Esophagus mucosa (tissue), 1 donor: ENCODE measurements at regions not wholly inside any gene's neighbourhood (a gene's known extent, or its start where the extent isn't known, plus 50 kb on each side); places are given as distances from the start of the nearest gene placed in this dataset.
"Not testable (repeated sequence)": the region's sequence is repeated elsewhere in the genome, so short reads cannot be mapped to it uniquely, and the experiment has no call there.

ENCODE experiments used
- ATAC-seq: fragments of 200-7000 bp; cut with Tn5 transposase; one replicate; pipeline ENCODE4 v1.9.1; 2020
- donor health status: DM: yes; HTN: yes; CAD: no.

DNA sequence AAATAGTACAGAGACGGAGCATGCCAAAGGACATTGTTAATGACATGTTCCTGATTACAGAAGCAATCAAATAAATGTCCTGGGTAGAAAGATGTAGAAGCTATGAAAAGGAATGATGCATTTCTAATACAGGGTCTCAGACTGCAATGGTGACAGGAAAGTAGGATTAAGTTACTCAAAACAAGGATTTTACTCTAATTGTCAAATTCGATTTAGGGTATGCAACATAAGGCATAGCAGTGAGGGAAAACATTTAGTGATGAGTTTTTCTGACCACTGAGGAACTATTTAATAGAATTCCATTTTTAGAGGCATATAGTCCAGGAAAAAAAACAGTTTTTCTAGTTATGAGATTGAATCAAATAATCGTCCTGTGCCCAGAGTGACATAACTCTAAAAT lies 715.1 kb upstream of the ACO1 start:
- no peak for ATAC-seq

DNA sequence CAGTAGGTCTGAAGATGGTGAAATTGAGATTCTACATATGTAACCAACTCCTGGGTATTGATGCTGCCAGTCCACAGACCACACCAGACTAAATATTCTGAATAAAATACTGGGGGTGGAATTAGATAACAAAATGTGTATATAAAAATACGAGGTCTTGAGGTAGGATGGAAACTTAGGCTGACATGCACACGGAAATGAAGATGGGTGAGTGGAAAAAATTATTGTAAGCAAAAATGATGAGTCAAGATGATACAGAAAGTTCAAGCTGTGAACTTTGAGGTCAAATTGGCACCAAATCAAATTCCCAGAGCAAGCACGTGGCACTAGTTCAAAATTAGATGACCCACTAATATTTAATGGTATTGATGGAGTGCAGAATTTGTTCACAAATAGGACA lies 713.4 kb upstream of the ACO1 start:
- ATAC-seq: no peak

DNA sequence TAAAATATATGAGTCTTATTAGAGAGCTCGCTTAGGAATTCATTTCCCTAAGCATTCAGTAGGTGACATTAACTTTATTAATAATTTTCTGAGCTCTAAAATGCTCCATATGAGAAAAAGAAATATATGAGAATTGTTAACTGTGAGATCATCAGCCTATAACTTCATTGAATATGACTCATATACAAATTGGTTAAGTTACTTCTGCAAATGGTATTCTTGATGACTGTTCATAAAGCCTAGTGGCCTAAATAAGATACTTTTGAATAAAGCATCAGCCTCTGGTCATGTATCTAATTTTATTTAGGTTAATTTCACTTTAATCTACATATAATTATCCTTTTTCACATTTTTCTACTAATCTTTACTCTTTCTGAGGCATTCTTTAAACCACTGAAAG lies 710.2 kb upstream of the ACO1 start:
- ATAC-seq: no peak

DNA sequence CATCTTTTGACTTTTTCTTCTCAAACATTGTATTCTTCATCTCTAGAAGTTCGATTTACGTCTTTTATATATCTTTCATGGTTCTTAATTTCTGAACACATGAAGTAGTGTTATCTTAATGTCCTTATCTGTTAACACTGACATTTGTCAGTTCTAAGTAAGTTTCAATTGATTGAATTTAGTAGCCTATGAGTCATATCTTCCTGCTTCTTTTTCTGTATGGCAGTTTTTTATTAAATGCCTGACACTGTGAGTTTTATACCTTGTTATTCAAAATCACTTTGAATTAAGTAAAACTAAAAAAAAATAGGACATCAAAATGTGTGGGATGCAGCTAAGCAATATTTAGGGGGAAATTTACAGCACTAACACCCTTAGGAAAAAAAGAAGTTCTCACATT lies 707.0 kb upstream of the ACO1 start:
- ATAC-seq: no peak

GRCh38 chr9:31677877-31678276 lies 706.6 kb upstream of the ACO1 start:
- no peak for ATAC-seq

- no peak for ATAC-seq
These were observed 701.3 kb upstream of the ACO1 start for GRCh38 chr9:31683116-31683515.

DNA sequence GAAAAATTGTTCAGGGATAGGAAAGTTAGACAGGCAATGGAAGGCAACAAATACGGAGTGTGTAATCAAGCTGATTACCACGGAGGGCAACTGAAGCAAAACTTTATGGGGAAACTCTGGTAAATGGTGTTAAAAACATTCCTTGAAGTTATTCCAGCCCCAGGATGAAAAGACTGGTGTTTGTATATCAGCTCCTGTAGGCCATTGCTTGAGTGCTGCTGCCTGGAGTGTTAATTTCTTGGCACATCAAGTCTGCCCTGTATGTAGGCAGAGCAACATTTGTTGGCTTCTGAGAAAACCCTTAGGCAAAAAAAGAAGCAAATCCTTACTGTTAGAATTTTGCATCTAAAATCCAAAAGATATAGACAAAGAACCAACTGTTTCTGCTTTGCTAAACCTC lies 686.5 kb upstream of the ACO1 start:
- no peak for ATAC-seq

- no peak for ATAC-seq
These were observed 684.6 kb upstream of the ACO1 start for GRCh38 chr9:31699836-31700235.

DNA sequence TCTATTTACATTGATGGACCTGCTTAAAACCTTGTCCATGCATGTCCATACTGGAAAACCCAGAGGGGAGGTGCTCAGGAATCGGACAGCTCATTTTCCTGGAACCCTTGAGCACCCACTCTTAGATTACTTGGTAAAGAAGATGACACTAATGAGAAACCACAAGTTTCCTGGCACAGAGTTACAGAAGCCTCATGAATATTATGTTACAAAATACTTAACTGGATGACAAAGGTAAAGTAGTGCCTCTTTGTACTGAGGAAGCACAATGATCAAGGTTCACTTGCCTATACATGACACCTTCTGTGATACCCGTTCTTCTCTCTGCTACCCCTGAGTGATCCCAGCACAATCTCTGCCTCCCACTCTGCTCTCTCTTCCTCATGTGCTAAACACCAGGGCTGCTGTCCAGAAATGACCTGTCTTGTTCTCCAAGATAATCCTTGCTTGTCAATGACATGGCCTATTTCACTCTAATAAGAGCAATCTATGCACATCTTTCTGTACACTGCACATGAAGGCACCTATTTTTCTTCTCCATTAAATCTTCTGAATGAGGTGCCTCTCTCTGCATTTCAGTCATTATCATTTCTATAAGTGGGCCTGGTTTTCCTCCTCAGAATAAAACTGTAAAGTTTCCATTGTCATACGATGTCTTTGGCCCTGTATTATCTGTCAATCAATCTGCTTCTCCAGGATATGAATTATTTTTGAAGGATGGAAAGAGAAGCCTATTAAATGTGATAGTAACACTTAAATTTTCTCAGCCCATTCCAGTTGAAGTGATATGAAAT lies 684.0 kb upstream of the ACO1 start:
- peak; percentile 20 for ATAC-seq

- no peak for ATAC-seq
These were observed 681.5 kb upstream of the ACO1 start for GRCh38 chr9:31702957-31703356.

GRCh38 chr9:31715250-31715649 lies 669.2 kb upstream of the ACO1 start:
- no peak for ATAC-seq

- no peak for ATAC-seq
These were observed 665.2 kb upstream of the ACO1 start for GRCh38 chr9:31719262-31719661.

DNA sequence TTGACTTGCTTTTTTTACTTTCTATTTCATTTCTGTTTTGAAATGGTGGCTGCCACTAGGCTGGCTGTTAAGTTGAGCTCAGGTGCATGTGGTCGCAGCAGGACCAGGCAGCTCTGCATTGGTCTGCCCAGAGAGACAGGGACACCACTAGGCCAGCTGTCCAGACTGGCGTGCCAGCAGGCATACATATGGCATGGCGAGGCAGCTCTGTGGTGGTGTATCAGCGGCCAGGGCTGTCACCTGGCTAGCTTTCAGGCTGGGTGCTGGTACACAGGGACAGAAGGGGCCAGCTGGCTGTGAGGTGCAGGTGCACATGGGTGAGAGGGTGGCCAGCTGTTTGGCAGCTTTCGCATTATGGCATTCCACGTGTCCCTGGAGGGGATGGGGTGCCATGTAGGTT lies 654.0 kb upstream of the ACO1 start:
- no peak for ATAC-seq

DNA sequence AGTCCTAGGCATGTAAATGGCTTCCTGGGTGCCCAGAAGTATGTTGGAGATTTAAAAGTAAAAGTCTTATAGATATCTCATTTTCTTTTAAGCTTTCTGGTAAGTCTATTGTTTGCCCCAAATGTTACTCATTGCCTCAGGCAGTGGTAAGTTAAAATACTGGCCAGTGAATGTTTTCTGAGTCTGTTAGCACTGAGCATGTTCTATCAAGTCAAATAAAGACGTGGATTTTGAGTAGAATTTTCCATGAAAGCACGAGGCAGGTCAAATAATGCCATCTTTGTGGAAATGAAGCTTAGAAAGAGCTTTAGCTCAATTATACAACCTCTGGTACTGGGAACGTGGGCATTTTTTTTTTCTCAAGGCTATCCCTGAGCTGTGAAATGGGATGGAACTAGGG lies 651.3 kb upstream of the ACO1 start:
- no peak for ATAC-seq

DNA sequence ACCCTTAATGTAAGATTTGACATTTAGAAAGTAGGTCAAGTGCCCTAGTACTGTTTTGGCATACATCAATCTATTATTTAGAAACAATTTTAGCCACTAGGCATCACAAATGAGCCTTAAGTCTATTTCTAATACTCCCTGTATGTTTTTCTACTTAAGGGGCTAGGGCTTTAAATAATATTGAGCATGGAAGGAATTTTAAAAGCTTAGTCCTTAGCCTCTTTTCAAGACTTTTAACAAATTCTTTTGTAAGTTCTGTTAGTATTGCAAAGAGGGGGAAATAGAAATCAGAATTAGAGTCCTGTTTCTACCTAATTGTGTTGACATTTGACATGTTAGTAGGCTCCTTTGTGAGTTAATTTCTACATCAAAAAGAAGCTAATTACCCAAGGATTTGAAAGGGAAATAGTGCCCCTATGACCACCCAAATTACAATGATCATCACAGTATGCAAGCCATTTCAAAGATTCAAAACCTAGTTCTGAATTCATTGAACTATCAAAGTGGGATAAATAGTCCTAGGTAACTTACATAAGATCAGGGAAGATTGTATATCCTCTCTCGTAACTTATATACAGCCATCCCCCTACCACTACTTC lies 647.8 kb upstream of the ACO1 start:
- ATAC-seq: no peak

- ATAC-seq: no peak
These were observed 643.7 kb upstream of the ACO1 start for GRCh38 chr9:31740705-31741104.

DNA sequence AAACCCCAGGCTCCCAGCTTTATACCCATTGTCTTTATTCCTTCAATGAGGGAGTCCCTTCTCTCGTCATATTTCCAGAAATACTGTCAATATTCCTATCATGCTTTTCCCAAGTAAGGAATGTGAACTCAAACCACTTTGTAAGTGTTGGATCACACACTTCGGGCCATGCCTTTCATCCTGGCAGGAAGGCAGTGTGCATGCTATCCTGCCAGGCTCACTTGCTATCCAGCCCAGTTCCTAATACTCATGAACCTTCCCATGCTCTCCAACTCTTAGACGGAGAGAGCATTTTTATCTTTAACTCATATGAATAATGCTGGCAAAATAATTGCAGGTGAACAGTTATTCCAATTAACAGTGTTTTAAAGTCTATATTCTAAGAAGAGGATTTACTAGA lies 639.9 kb upstream of the ACO1 start:
- no peak for ATAC-seq

GRCh38 chr9:31745468-31745867 lies 639.0 kb upstream of the ACO1 start:
- ATAC-seq: no peak

DNA sequence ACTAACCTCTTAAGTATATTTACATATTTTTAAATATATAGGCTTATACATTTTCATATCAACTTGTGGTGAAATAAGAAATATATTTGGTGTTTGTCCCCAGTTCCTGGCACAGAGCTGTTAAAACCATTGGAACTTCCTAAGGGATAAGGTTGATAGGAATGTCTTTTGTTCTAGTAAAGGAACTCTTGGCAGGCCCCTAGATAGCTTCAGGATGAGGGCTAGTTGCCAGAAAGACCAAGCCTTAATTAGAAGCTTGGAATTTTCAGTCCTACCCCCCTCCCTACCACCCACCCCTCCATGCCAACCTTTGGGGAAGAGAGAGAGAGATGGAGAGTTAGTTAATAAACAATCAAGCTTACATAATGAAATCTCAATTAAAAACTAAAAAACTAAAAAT lies 638.6 kb upstream of the ACO1 start:
- no peak for ATAC-seq

GRCh38 chr9:31753756-31754155 lies 630.7 kb upstream of the ACO1 start:
- no peak for ATAC-seq

DNA sequence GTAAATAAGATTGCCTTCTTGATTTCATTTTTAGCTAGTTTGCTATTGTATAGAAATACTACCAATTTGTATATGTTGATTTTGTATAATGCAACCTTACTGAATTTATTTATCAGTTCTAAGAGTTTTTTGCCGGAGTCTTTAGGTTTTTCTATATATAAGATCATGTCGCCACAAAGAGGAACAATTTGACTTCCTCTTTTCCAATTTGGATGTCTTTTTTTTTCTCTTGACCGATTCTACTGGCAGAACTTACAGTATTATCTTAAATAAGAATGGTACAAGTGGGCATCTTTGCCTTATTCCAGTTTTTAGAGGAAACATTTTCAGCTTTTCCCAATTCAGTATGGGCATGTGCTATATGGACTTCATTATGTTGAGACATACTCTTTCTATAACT lies 624.7 kb upstream of the ACO1 start:
- ATAC-seq: no peak

DNA sequence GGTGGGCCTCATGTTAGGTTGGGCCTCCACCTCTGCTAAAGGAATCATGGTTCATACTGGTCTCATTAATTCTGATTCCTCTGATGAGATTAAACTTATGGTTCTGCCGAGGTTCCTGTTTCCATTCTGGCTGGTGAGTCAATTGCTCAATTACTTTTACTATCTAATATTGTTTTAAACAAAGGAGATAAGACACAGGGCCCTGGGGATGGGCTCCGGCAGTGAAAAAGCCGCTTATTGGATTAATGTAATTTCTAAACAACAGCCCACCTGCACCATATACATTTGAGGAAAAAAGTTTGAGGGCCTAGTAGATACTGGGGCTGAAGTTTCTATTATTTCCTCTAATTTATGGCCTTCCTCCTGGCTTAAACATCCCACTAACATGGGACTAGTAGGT lies 610.4 kb upstream of the ACO1 start:
- ATAC-seq: not testable (repeated sequence)

- no peak for ATAC-seq
These were observed 609.9 kb upstream of the ACO1 start for GRCh38 chr9:31774571-31774970.

DNA sequence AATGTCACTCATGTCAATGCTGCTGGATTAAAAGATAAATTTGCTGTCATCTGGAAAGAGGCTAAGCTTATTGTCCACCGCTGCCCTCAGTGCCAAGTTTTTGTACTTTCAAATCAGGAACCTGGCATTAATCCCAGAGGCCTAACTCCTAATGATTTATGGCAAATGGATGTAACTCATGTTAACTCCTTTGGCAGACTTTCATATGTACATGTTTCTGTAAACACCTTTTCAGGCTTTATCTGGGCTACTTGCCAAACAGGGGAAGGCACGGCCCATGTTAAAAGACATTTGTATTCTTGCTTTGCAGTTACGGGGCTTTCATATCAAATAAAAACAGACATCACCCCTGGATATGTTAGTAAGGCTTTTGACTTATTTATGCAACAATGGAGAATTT lies 608.0 kb upstream of the ACO1 start:
- ATAC-seq: no peak

GRCh38 chr9:31783491-31783890 lies 601.0 kb upstream of the ACO1 start:
- ATAC-seq: no peak
